Panc1 (cell line): ENCODE measurements at regions not wholly inside any gene's neighbourhood (a gene's known extent, or its start where the extent isn't known, plus 50 kb on each side); places are given as distances from the start of the nearest gene placed in this dataset.

ENCODE experiments used
- ATAC-seq: fragments of 200-7000 bp; cut with Tn5 transposase; 2 replicates; pipeline ENCODE4 v1.9.1; 2020; ENCODE audit warnings: mild to moderate bottlenecking, moderate library complexity
- BruUV-seq: library from RNA; stranded (reverse); fragments of 400-500 nt; replicated peaks from 2 replicates; lab custom pipeline; 2021; lab: Mats Ljungman, UMichigan
- CTCF ChIA-PET: fragments of 300-600 bp; sonication (Branson Sonifier 250); formaldehyde crosslinking; loops from one replicate; lab custom pipeline; 2022; ENCODE audit warnings: antibody characterized with exemption; lab: Charles Lee
- POLR2A ChIA-PET: fragments of 300-600 bp; sonication (Branson Sonifier 250); formaldehyde crosslinking; loops from one replicate; lab custom pipeline; 2022; ENCODE audit warnings: antibody characterized with exemption; lab: Charles Lee
- DNase-seq: peaks from one replicate; pipeline ENCODE4 v3.0.0-alpha.2; 2010; ENCODE audit warnings: low read depth, low spot score
- H3K27ac ChIP-seq: 2 replicates; pipeline ENCODE4 v1.5.1; 2011; ENCODE audit warnings: mild to moderate bottlenecking, low read length, inconsistent platforms
- H3K27me3 ChIP-seq: fragments of 200-500 bp; sonication (Bioruptor generic); 2 replicates; pipeline ENCODE4 v1.6.0; 2014; ENCODE audit warnings: low read length, inconsistent platforms; ENCODE audit not compliant: control insufficient read depth, insufficient read depth
- H3K36me3 ChIP-seq: fragments of 200-500 bp; sonication (Bioruptor generic); 2 replicates; pipeline ENCODE4 v1.5.1; 2014; ENCODE audit warnings: inconsistent platforms, mild to moderate bottlenecking, low read length, moderate library complexity; ENCODE audit not compliant: control insufficient read depth, insufficient read depth
- H3K4me1 ChIP-seq: 2 replicates; pipeline ENCODE4 v1.5.1; 2011; ENCODE audit warnings: inconsistent platforms, mild to moderate bottlenecking, low read length, moderate library complexity; ENCODE audit not compliant: control insufficient read depth, insufficient read depth
- H3K4me3 ChIP-seq, 2 experiments: 2 replicates each; pipeline ENCODE4 v1.5.1; 2011 to 2012; ENCODE audit warnings: low read depth in 2 of 2, low read length in 2 of 2, mild to moderate bottlenecking in 2 of 2, inconsistent platforms in 1 of 2, moderate library complexity in 1 of 2
- H3K9me3 ChIP-seq: fragments of 200-500 bp; sonication (Bioruptor generic); 2 replicates; pipeline ENCODE4 v1.5.1; 2014; ENCODE audit warnings: low read depth, mild to moderate bottlenecking, inconsistent platforms, low read length, moderate library complexity; ENCODE audit not compliant: control insufficient read depth, insufficient read depth
- POLR2AphosphoS5 ChIP-seq: IDR thresholded peaks from 2 replicates; pipeline ENCODE4 v1.6.1; 2012; ENCODE audit warnings: mild to moderate bottlenecking, low read depth, low read length, moderate library complexity
- SIN3A ChIP-seq: IDR thresholded peaks from 2 replicates; pipeline ENCODE4 v1.6.1; 2012; ENCODE audit warnings: low read depth, mild to moderate bottlenecking, low read length, moderate library complexity, borderline replicate concordance; ENCODE audit not compliant: insufficient read depth
- TCF7L2 ChIP-seq: IDR thresholded peaks from 2 replicates; pipeline ENCODE4 v1.6.1; 2011; ENCODE audit warnings: mild to moderate bottlenecking, low read depth, low read length, inconsistent platforms
- in situ Hi-C: cut with HindIII; loops from 2 replicates; pipeline ENCODE4 v1.10.0; 2016; ENCODE audit warnings: low sequenced_read_pairs, low pct_unique_long_range_greater_than_20kb
- intact Hi-C: fragments of 100-400 bp; cut with micrococcal nuclease; formaldehyde crosslinking; loops from one replicate; pipeline ENCODE4 v1.10.0; 2022; ENCODE audit not compliant: unreplicated experiment
- TF ChIP-seq, protein P1 (sequence below), 2 experiments: IDR thresholded peaks; 2 replicates each; pipeline ENCODE4 v1.6.1; 2011 to 2012; ENCODE audit warnings: low read depth in 2 of 2, control low read depth in 1 of 2, low read length in 1 of 2, mild to moderate bottlenecking in 1 of 2, moderate library complexity in 1 of 2; ENCODE audit not compliant: insufficient read depth in 1 of 2
- TF ChIP-seq, protein P2 (sequence below): fragments of 450-650 bp; IDR thresholded peaks from 2 replicates; pipeline ENCODE4 v1.5.1; 2017; ENCODE audit warnings: mild to moderate bottlenecking

- POLR2A ChIA-PET = no interaction called here
- H3K27ac ChIP-seq = no peak overlapping the region
- H3K4me3 ChIP-seq = no peak overlapping the region
- no TSS peak for BruUV-seq
- H3K36me3 ChIP-seq = no peaks in the 10 kb centered on the region
- no peak for ATAC-seq
- no peak for TF ChIP-seq POLR2AphosphoS5
- TF ChIP-seq SIN3A = no peak
- TF ChIP-seq, protein P1, sequence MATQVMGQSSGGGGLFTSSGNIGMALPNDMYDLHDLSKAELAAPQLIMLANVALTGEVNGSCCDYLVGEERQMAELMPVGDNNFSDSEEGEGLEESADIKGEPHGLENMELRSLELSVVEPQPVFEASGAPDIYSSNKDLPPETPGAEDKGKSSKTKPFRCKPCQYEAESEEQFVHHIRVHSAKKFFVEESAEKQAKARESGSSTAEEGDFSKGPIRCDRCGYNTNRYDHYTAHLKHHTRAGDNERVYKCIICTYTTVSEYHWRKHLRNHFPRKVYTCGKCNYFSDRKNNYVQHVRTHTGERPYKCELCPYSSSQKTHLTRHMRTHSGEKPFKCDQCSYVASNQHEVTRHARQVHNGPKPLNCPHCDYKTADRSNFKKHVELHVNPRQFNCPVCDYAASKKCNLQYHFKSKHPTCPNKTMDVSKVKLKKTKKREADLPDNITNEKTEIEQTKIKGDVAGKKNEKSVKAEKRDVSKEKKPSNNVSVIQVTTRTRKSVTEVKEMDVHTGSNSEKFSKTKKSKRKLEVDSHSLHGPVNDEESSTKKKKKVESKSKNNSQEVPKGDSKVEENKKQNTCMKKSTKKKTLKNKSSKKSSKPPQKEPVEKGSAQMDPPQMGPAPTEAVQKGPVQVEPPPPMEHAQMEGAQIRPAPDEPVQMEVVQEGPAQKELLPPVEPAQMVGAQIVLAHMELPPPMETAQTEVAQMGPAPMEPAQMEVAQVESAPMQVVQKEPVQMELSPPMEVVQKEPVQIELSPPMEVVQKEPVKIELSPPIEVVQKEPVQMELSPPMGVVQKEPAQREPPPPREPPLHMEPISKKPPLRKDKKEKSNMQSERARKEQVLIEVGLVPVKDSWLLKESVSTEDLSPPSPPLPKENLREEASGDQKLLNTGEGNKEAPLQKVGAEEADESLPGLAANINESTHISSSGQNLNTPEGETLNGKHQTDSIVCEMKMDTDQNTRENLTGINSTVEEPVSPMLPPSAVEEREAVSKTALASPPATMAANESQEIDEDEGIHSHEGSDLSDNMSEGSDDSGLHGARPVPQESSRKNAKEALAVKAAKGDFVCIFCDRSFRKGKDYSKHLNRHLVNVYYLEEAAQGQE (IDR thresholded peaks at IDR 0.05; ENCODE audit: insufficient read depth in 1 of 2, low read depth in 2 of 2, low read length in 1 of 2) = no peak
- TF ChIP-seq, protein P2, sequence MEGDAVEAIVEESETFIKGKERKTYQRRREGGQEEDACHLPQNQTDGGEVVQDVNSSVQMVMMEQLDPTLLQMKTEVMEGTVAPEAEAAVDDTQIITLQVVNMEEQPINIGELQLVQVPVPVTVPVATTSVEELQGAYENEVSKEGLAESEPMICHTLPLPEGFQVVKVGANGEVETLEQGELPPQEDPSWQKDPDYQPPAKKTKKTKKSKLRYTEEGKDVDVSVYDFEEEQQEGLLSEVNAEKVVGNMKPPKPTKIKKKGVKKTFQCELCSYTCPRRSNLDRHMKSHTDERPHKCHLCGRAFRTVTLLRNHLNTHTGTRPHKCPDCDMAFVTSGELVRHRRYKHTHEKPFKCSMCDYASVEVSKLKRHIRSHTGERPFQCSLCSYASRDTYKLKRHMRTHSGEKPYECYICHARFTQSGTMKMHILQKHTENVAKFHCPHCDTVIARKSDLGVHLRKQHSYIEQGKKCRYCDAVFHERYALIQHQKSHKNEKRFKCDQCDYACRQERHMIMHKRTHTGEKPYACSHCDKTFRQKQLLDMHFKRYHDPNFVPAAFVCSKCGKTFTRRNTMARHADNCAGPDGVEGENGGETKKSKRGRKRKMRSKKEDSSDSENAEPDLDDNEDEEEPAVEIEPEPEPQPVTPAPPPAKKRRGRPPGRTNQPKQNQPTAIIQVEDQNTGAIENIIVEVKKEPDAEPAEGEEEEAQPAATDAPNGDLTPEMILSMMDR = no peak
- TF ChIP-seq TCF7L2 = no peak
- CTCF ChIA-PET = no interaction called here
- DNase-seq = no peak
- H3K27me3 ChIP-seq = no peaks in the 10 kb centered on the region
- H3K4me1 ChIP-seq = no peaks in the 10 kb centered on the region
- intact Hi-C loops (no loop called here), in situ Hi-C loops (no loop called here)
- H3K9me3 ChIP-seq = no peaks in the 10 kb centered on the region
Observed at GRCh38 chr5:30930736-30931135, 262.8 kb upstream of the CDH6 start.

DNA sequence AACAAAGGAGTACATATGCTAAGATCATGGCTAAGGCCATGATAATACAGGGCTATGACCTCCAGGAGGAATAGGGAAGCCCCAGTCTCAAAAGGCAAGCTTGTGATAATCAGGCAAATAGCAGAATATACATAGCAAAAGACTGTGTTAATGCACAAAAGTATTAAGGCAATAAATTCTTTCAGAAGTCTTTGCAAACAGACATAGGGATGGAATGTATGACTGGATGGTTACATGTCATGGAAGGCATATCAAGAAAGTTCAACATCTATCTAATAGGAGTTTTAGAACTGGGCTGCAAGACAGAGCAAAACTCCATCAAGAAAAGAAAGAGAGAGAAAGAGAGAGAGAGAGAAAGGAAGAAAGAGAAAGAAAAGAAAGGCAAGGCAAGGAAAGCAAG is 264.5 kb upstream of the CDH6 start:
- Histone ChIP-seq H3K27ac (no peak overlapping the region), H3K4me3 (no peak overlapping the region), H3K4me1 (no peaks in the 10 kb centered on the region), H3K9me3 (no peaks in the 10 kb centered on the region), H3K36me3 (no peaks in the 10 kb centered on the region), H3K27me3 (no peaks in the 10 kb centered on the region)
- TF ChIP-seq, protein P1 (IDR thresholded peaks at IDR 0.05; ENCODE audit: insufficient read depth in 1 of 2, low read depth in 2 of 2, low read length in 1 of 2) = no peak
- TF ChIP-seq SIN3A (no peak), POLR2AphosphoS5 (no peak), TCF7L2 (no peak)
- TF ChIP-seq, protein P2 = no peak
- intact Hi-C loops (no loop called here), in situ Hi-C loops (no loop called here)
- no TSS peak for BruUV-seq
- no peak for ATAC-seq
- no peak for DNase-seq
- ChIA-PET POLR2A (no interaction called here), CTCF (no interaction called here)
